MM.1S (cell line): ENCODE measurements at regions not wholly inside any gene's neighbourhood (a gene's known extent, or its start where the extent isn't known, plus 50 kb on each side); places are given as distances from the start of the nearest gene placed in this dataset.
"Not testable (repeated sequence)": the region's sequence is repeated elsewhere in the genome, so short reads cannot be mapped to it uniquely, and the experiment has no call there.

ENCODE experiments used
- DNase-seq: peaks from one replicate; pipeline ENCODE4 v3.0.0-alpha.2; 2015
- H2AFZ ChIP-seq: fragments of 300-600 bp; sonication (generic); 2 replicates; pipeline ENCODE4 v1.6.0; 2016; ENCODE audit warnings: antibody characterized with exemption, low read length
- H3F3A ChIP-seq: fragments of 300-600 bp; sonication (generic); 2 replicates; pipeline ENCODE4 v1.6.1; 2016; ENCODE audit warnings: mild to moderate bottlenecking, antibody characterized with exemption, low read length, moderate library complexity, mixed read lengths; ENCODE audit not compliant: insufficient read depth
- H3K27ac ChIP-seq: fragments of 300-600 bp; sonication (generic); 2 replicates; pipeline ENCODE4 v1.5.1; 2016; ENCODE audit warnings: mild to moderate bottlenecking, low read length
- H3K27me3 ChIP-seq: fragments of 300-600 bp; sonication (generic); replicated peaks from 2 replicates; pipeline ENCODE4 v1.6.0; 2016; ENCODE audit warnings: low read length; ENCODE audit not compliant: insufficient read depth
- H3K36me3 ChIP-seq: fragments of 300-600 bp; sonication (generic); replicated peaks from 2 replicates; pipeline ENCODE4 v1.6.1; 2016; ENCODE audit warnings: mild to moderate bottlenecking, low read length, mixed read lengths; ENCODE audit not compliant: insufficient read depth
- H3K4me1 ChIP-seq: fragments of 300-600 bp; sonication (generic); 2 replicates; pipeline ENCODE4 v1.6.1; 2016; ENCODE audit warnings: low read length, mixed read lengths
- H3K4me2 ChIP-seq: fragments of 300-600 bp; sonication (generic); 2 replicates; pipeline ENCODE4 v1.6.0; 2016; ENCODE audit warnings: low read depth, low read length
- H3K4me3 ChIP-seq: fragments of 300-600 bp; sonication (generic); 2 replicates; pipeline ENCODE4 v1.5.1; 2016; ENCODE audit warnings: low read length, mixed read lengths
- H3K79me2 ChIP-seq: fragments of 300-600 bp; sonication (generic); 2 replicates; pipeline ENCODE4 v1.6.1; 2016; ENCODE audit warnings: mixed run types, low read length, mixed read lengths
- H3K9ac ChIP-seq: fragments of 300-600 bp; sonication (generic); 2 replicates; pipeline ENCODE4 v1.6.1; 2016; ENCODE audit warnings: low read length, mixed read lengths
- H3K9me2 ChIP-seq: fragments of 300-600 bp; sonication (generic); replicated peaks from 2 replicates; pipeline ENCODE4 v1.6.1; 2016; ENCODE audit warnings: mild to moderate bottlenecking, low read length, mixed read lengths; ENCODE audit not compliant: insufficient read depth
- H3K9me3 ChIP-seq: fragments of 300-600 bp; sonication (generic); replicated peaks from 2 replicates; pipeline ENCODE4 v1.6.1; 2016; ENCODE audit warnings: mild to moderate bottlenecking, low read length, mixed read lengths; ENCODE audit not compliant: insufficient read depth
- H4K20me1 ChIP-seq: fragments of 300-600 bp; sonication (generic); 2 replicates; pipeline ENCODE4 v1.6.1; 2016; ENCODE audit warnings: mild to moderate bottlenecking, low read length, moderate library complexity, mixed read lengths; ENCODE audit not compliant: insufficient read depth
- EZH2 ChIP-seq: fragments of 300-600 bp; sonication (generic); optimal IDR thresholded peaks from 2 replicates; pipeline ENCODE3; 2017; ENCODE audit warnings: low read depth, mild to moderate bottlenecking, antibody characterized with exemption, low read length, mixed read lengths
- EZH2phosphoT487 ChIP-seq: fragments of 300-600 bp; sonication (generic); IDR thresholded peaks from 2 replicates; pipeline ENCODE4 v1.6.1; 2018; ENCODE audit warnings: antibody characterized with exemption, low read length
- TF ChIP-seq, protein P1 (sequence below): fragments of 300-600 bp; sonication (generic); IDR thresholded peaks from 2 replicates; pipeline ENCODE4 v1.5.1; 2016; ENCODE audit warnings: antibody characterized with exemption, low read length, mixed read lengths

DNA sequence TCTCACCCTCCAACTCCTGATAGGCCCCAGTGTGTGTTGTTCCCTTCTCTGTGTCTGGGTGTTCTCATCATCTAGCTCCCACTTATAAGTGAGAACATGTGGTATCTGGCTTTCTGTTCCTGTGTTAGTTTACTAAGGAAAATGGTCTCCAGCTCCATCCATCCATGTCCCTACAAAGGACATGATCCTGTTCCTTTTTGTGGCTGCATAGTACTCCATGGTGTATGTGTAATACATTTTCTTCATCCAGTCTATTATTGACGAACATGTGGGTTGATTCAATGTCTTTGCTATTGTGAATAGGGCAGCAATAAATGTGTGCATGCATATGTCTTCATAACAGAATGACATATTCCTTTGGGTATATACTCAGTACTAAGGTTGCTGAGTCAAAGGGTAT, 1397.0 kb downstream of the UQCRFS1 start:
- no peak for TF ChIP-seq EZH2
- TF ChIP-seq, protein P1, sequence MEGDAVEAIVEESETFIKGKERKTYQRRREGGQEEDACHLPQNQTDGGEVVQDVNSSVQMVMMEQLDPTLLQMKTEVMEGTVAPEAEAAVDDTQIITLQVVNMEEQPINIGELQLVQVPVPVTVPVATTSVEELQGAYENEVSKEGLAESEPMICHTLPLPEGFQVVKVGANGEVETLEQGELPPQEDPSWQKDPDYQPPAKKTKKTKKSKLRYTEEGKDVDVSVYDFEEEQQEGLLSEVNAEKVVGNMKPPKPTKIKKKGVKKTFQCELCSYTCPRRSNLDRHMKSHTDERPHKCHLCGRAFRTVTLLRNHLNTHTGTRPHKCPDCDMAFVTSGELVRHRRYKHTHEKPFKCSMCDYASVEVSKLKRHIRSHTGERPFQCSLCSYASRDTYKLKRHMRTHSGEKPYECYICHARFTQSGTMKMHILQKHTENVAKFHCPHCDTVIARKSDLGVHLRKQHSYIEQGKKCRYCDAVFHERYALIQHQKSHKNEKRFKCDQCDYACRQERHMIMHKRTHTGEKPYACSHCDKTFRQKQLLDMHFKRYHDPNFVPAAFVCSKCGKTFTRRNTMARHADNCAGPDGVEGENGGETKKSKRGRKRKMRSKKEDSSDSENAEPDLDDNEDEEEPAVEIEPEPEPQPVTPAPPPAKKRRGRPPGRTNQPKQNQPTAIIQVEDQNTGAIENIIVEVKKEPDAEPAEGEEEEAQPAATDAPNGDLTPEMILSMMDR: no peak
- no peak for TF ChIP-seq EZH2phosphoT487
- no peak overlapping the region for H2AFZ ChIP-seq

DNA sequence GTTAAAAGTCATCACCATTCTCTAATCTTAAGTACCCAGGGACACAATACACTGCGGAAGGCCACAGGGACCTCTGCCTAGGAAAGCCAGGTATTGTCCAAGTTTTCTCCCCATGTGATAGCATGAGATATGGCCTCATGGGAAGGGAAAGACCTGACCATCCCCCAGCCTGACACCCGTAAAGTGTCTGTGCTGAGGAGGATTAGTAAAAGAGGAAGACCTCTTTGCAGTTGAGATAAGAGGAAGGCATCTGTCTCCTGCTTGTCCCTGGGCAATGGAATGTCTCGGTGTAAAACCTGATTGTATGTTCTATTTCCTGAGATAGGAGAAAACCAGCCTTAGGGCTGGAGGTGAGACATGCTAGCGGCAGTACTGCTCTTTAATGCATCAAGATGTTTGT, 1398.1 kb downstream of the UQCRFS1 start:
- DNase-seq, H3K79me2 ChIP-seq, H2AFZ ChIP-seq, H3K27ac ChIP-seq, H3K9me2 ChIP-seq, H3K27me3 ChIP-seq, H3K9ac ChIP-seq, H4K20me1 ChIP-seq, H3K4me3 ChIP-seq, H3F3A ChIP-seq, H3K4me1 ChIP-seq, H3K4me2 ChIP-seq, H3K9me3 ChIP-seq, H3K36me3 ChIP-seq: not testable (repeated sequence)

More for the DNA sequence above, 1397.0 kb downstream of the UQCRFS1 start:
- Histone ChIP-seq H3K4me3 (no peak overlapping the region), H3K9me3 (no peaks in the 10 kb centered on the region; the same call in 1 of the 2 replicates), H3K9ac (no peak overlapping the region), H3K36me3 (no peaks in the 10 kb centered on the region), H3K27ac (no peak overlapping the region), H3F3A (no peaks in the 10 kb centered on the region), H3K79me2 (no peaks in the 10 kb centered on the region), H3K9me2 (no peaks in the 10 kb centered on the region), H3K4me1 (no peaks in the 10 kb centered on the region), H3K27me3 (no peaks in the 10 kb centered on the region), H4K20me1 (no peaks in the 10 kb centered on the region), H3K4me2 (no peak overlapping the region)
- DNase-seq: no peak

DNA sequence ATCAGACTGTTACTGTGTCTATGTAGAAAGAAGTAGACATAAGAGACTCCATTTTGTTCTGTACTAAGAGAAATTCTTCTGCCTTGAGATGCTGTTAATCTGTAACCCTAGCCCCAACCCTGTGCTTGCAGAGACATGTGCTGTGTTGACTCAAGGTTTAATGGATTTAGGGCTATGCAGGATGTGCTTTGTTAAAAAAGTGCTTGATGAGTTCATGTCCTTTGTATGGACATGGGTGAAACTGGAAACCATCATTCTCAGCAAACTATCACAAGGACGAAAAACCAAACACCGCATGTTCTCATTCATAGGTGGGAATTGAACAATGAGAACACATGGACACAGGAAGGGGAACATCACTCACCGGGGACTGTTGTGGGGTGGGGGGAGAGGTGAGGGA, 1398.7 kb downstream of the UQCRFS1 start:
- H3K4me1 ChIP-seq, H3K9me2 ChIP-seq, H3F3A ChIP-seq, H3K9ac ChIP-seq, H3K79me2 ChIP-seq, H3K27ac ChIP-seq, H3K9me3 ChIP-seq, H3K36me3 ChIP-seq, H3K27me3 ChIP-seq, H3K4me3 ChIP-seq, DNase-seq, H2AFZ ChIP-seq, H4K20me1 ChIP-seq, H3K4me2 ChIP-seq: not testable (repeated sequence)

DNA sequence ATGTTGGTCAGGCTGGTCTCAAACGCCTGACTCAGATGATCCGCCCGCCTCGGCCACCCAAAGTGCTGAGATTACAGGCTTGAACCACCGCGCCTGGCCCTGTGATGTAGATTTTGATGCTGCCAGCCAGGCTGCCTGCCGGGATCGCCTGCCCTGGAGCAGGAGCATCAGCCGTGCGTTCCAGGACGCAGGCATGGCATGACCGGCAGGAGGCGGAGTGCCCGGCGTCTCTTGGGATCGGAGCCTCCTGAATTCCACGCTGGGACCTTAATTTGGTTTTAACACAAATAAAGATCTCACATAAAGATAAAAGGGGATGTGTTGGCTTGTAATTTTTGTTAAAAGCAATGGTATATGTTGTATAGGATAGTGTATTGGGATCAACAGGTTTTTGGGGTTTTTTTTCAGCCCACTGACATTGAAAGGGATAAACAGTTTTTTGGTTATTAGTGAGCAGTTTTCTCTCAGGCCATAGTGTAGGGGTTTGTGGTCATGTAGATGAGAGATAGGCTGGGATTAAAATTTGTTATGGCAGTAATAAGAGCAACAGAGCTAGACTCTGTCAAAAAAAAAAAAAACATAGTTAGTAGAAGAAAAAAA, 1406.4 kb downstream of the UQCRFS1 start:
- H4K20me1 ChIP-seq: no peaks in the 10 kb centered on the region

More for the DNA sequence above, 1406.4 kb downstream of the UQCRFS1 start:
- Histone ChIP-seq H3K36me3 (no peaks in the 10 kb centered on the region), H3F3A (no peaks in the 10 kb centered on the region), H3K27ac (no peak overlapping the region), H3K4me1 (no peaks in the 10 kb centered on the region), H3K4me3 (no peak overlapping the region), H3K4me2 (no peak overlapping the region), H3K9ac (no peak overlapping the region), H3K9me2 (no peaks in the 10 kb centered on the region), H2AFZ (no peak overlapping the region), H3K27me3 (no peaks in the 10 kb centered on the region), H3K9me3 (no peaks in the 10 kb centered on the region; the same call in 1 of the 2 replicates), H3K79me2 (no peaks in the 10 kb centered on the region)
- DNase-seq: no peak
- TF ChIP-seq EZH2phosphoT487: no peak
- TF ChIP-seq, protein P1: no peak
